Colonic mucosa (tissue), 4 donors: ENCODE measurements at regions not wholly inside any gene's neighbourhood (a gene's known extent, or its start where the extent isn't known, plus 50 kb on each side); places are given as distances from the start of the nearest gene placed in this dataset.

Source experiments
- DNase-seq: peaks from one replicate; pipeline ENCODE4 v3.0.0-alpha.2; 2020
- H3K27ac ChIP-seq: fragments of 200-600 bp; one replicate; pipeline ENCODE4 v1.8.0; 2021
- H3K27me3 ChIP-seq: fragments of 200-600 bp; one replicate; pipeline ENCODE4 v1.8.0; 2021
- H3K36me3 ChIP-seq: fragments of 200-600 bp; one replicate; pipeline ENCODE4 v1.8.0; 2021
- H3K4me1 ChIP-seq: fragments of 200-600 bp; one replicate; pipeline ENCODE4 v1.8.0; 2021; ENCODE audit warnings: mild to moderate bottlenecking
- H3K4me3 ChIP-seq: fragments of 200-600 bp; one replicate; pipeline ENCODE4 v1.8.0; 2021
- H3K9ac ChIP-seq, 2 donors: one replicate each; pipeline ENCODE4 v1.7.0; 2013; ENCODE audit warnings: control low read depth in 2 of 2, low read depth in 2 of 2, low read length in 2 of 2
- H3K9me3 ChIP-seq: fragments of 200-600 bp; one replicate; pipeline ENCODE4 v1.8.0; 2021
- CTCF ChIP-seq: fragments of 200-600 bp; IDR thresholded peaks from one replicate; pipeline ENCODE4 v1.8.0; 2022; ENCODE audit warnings: antibody characterized with exemption, mild to moderate bottlenecking
- intact Hi-C: fragments of 100-400 bp; cut with DNase I; formaldehyde crosslinking; loops from one replicate; pipeline ENCODE4 v1.14.1; 2022
- donor health status: healthy.
- donor health status: DM: no; HTN: no; CAD: no.
- donor health status: DM: no; HTN: no; CAD: no.

GRCh38 chr15:95287720-95288103 lies 1042.8 kb upstream of the NR2F2 start:
- H3K9me3 ChIP-seq = no peaks in the 10 kb centered on the region
- no peak overlapping the region for H3K4me3 ChIP-seq
- peak overlapping the region; percentile 27 for H3K27ac ChIP-seq
- H3K27me3 ChIP-seq = no peaks in the 10 kb centered on the region
- H3K4me1 ChIP-seq = no peaks in the 10 kb centered on the region
- no peak for TF ChIP-seq CTCF
- no peaks in the 10 kb centered on the region for H3K36me3 ChIP-seq
- intact Hi-C loops = no loop called here
- DNase-seq = no peak
- H3K9ac ChIP-seq = no peak overlapping the region

GRCh38 chr15:95288626-95289025 lies 1041.9 kb upstream of the NR2F2 start:
- Histone ChIP-seq H3K4me3 (no peak overlapping the region), H3K27ac (no peak overlapping the region), H3K4me1 (no peaks in the 10 kb centered on the region), H3K27me3 (no peaks in the 10 kb centered on the region), H3K36me3 (no peaks in the 10 kb centered on the region), H3K9ac (no peak overlapping the region), H3K9me3 (no peaks in the 10 kb centered on the region)
- no peak for DNase-seq
- intact Hi-C loops = no loop called here
- TF ChIP-seq CTCF = no peak

- no peaks in the 10 kb centered on the region for H3K9me3 ChIP-seq
- no peaks in the 10 kb centered on the region for H3K4me1 ChIP-seq
- no peak overlapping the region for H3K9ac ChIP-seq
- H3K27ac ChIP-seq = no peak overlapping the region
- no peak overlapping the region for H3K4me3 ChIP-seq
- H3K36me3 ChIP-seq = no peaks in the 10 kb centered on the region
- H3K27me3 ChIP-seq = no peaks in the 10 kb centered on the region
- no peak for DNase-seq
- no peak for TF ChIP-seq CTCF
- intact Hi-C loops = no loop called here
These were observed 1040.1 kb upstream of the NR2F2 start for GRCh38 chr15:95290176-95290974.

DNA sequence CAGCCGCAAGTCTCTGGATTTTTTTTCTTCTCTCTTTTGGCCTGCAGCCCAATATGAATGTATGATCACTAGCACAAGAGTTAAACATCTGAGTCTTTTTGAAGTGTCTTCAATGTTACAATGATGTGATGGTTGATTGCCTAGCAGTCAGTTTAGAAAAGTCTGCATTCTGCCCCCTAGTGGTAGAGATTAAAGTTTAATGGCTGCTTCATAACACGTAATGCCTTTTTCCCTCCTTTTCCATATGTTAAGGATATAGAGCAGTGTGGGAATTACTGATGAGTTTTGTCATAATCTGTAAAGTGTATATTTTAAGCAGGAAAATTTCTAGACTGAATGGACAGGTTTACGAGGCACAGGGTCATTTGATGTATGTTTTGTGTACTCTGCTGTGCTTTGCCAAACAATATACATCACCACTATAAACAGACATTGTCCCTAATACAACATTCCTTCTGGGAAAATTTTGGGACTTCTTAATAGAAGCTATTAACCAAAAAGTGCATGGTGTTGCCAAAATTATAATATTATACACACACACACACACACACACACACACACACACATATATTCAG lies 1038.5 kb upstream of the NR2F2 start:
- TF ChIP-seq CTCF = peak; percentile 65
- intact Hi-C loops = loop anchor here (2.0 kb wide), 1 partner anchor 621 kb away; no protein-coding TSS in a partner anchor
- Histone ChIP-seq H3K36me3 (no peaks in the 10 kb centered on the region), H3K4me3 (no peak overlapping the region), H3K27ac (no peak overlapping the region), H3K27me3 (no peaks in the 10 kb centered on the region), H3K9ac (no peak overlapping the region), H3K4me1 (no peaks in the 10 kb centered on the region), H3K9me3 (no peaks in the 10 kb centered on the region)
- no peak for DNase-seq

GRCh38 chr15:95292785-95293450 lies 1037.6 kb upstream of the NR2F2 start:
- Histone ChIP-seq H3K9ac (no peak overlapping the region), H3K9me3 (no peaks in the 10 kb centered on the region), H3K36me3 (no peaks in the 10 kb centered on the region), H3K27me3 (no peaks in the 10 kb centered on the region), H3K27ac (no peak overlapping the region), H3K4me1 (no peaks in the 10 kb centered on the region), H3K4me3 (no peak overlapping the region)
- DNase-seq = no peak
- intact Hi-C loops = loop anchor here (2.0 kb wide), 1 partner anchor 622 kb away; no protein-coding TSS in a partner anchor
- TF ChIP-seq CTCF = no peak
